DMS153 (cell line): ENCODE measurements at regions not wholly inside any gene's neighbourhood (a gene's known extent, or its start where the extent isn't known, plus 50 kb on each side); places are given as distances from the start of the nearest gene placed in this dataset.

Source experiments
- DNase-seq: peaks from one replicate; lab custom pipeline; 2025; lab: John Stamatoyannopoulos, UW

DNA sequence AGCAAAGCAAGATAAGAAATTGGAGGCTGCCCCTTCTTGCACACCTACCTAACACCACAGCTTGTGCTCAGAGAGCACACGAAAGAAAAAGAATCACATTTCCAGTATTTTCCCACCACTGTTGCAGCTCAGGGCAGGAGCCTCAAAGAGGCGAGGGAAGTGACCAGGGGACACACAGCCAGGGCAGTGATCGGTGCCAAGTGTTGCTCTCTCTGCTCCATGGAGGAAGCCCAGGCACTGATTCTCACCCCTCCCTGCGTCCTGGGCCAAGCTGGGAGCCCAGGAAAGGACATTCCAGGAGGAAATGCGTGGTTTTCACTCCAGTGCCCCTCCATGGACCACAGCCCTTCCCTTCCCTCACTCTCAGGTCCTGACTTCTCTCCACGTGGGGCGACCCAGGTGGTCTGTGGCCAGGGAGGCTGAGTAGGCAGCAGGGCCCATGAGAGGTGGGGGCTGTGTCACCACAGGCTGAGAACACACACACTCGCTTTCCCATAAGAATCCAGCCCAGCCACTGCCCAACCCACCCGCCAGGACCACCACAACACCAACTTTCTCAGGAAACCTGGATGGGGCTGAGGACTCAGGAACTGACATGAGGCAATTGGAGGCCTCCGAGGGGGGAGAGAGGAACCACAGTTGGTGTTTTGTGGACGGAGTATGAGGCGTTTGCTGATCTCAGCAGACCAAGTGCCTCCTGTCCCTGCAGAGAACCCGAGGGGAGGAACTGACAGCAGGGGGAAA lies 81.7 kb upstream of the MAFB start:
- no peak for DNase-seq

DNA sequence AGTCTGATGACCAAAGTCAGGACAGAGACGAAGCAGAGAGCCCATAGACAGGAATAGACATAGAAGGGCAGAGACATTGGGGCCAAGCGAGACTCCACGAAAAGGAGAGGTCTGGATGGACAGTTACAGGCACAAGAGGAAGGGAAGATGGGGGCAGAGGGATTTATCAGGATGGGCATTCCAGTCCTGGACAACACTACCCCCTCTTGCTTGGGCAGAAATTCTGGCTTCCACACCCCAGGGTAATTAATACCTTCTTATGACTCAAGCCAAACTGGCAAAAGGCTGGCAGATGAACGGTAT lies 82.2 kb upstream of the MAFB start:
- no peak for DNase-seq

GRCh38 chr20:40771848-40772511 lies 82.9 kb upstream of the MAFB start:
- no peak for DNase-seq

DNA sequence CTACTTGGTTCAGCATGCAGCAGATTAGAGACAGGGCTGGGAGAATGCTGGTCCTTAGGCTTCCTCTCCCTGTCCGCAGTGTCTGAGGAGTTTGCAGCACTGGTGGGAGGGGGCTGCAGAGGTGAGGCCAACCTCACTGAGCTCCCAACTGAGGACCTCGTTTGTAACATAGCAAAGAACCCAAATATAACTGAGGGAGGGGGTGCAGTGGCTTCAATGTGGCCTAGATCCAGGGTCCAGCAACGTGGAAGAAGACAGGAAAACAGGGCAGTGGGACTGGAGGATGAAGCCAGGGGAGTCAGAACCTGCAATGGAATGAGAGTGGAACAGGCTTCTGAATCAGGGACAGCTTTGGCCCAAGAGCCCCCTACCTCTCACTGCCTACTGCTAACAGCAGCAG lies 84.3 kb upstream of the MAFB start:
- no peak for DNase-seq

DNA sequence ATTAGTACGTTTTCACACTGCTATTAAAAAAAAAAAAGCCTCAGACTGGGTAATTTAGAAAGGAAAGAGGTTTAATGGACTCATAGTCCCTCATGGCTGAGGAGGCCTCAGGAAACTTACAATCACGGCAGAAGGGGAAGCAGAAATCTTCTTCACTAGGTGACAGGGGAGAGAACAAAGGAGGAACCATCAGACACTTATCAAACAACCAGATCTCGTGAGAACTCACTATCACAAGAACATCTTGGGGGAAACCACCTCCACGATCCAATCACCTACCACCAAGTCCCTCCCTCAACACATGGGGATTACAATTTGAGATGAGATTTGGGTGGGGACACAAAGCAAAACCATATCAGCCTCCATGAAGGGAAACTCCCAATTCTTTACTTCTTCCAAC lies 85.2 kb upstream of the MAFB start:
- no peak for DNase-seq

DNA sequence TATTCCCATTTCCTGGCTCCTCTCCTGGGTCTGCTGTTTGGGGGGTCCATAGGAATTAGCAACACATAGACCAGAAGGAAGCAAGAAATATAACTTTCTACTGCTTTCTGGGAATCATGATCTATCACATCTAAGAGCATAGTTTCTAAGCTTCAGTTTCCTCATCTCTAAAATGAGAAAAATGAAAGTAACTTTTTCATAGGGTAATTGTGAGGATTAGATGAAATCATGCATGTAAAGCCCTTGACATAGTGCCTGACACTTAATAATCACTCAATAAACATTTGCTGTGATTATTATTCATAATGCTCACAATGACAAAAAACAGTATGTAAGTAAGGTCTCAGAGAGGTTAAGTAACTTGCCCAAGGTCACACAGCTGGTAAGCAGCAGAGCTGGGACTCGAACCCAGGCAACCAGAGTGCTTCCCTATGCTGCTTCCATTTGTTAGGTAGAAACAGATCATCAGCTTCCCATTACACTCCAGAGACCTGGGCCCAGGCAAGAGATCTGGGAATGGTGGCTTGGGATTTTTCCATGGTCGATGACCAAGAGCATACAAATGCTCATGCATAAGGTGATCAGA lies 86.6 kb upstream of the MAFB start:
- DNase-seq, result no peak

DNA sequence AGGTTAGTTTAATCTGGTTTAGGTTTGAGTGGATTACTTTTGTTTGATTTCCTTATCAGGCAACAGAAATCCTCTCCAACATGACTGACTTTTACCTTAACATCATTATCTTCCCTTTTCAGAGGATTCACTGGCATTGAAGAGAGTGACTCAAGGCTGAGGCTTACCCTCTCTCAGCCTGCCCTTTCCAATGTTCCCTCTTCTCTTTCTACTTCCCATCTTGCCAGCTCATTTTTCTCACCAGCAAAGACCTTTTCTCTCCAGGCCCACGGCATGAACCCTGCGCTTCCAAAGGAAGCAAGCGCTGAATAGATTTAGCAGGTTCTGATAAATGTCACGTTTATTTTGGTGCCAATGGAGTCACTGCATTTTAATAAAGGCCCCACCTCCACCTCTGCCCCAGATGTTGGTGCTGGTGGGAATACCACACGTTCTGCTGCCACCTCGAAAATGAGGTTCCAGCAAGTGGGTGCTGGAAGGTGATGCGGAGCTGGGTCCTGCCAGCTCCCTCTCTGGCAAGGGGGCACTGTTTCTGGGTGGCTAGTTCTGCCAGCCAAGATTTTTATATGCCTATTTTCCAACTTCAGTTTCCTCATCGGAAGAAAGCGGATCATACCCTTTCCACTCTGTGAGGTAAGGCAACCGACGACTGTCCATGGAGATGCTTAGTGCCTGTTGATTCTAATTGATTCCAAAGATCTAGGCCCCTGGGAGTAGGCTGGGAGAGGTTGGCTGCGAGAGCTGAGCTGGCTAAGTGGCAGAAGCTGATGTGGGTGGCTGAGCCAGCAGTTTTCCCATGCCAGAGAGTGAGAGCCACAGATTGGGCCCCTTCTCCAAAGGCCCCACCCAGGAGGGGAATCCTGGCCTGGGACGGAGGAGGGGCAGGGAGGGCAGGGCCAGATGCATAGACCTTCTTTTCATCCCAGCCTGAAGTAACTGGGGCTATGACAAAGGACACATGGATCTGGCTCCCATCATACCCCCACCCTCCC lies 87.7 kb upstream of the MAFB start:
- no peak for DNase-seq

DNA sequence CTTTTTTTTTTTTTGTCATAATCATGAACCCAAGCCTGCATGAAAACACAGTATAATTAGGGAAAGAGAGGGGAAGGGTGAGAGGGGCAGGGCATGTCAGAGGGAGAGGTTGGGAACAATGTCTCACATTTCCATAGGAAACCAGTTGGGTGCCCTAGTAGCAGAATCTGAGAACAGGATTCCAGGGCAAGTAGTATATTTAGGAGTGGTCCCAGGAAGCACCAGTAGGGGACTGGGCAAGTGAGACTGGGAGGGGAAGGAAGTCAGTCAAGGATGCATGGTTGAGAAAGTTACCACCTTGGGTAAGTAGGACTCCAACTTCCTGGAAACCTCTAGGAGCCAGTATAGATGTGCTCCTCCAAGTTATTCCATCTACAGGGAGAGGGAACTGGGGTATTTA lies 88.6 kb upstream of the MAFB start:
- no peak for DNase-seq

DNA sequence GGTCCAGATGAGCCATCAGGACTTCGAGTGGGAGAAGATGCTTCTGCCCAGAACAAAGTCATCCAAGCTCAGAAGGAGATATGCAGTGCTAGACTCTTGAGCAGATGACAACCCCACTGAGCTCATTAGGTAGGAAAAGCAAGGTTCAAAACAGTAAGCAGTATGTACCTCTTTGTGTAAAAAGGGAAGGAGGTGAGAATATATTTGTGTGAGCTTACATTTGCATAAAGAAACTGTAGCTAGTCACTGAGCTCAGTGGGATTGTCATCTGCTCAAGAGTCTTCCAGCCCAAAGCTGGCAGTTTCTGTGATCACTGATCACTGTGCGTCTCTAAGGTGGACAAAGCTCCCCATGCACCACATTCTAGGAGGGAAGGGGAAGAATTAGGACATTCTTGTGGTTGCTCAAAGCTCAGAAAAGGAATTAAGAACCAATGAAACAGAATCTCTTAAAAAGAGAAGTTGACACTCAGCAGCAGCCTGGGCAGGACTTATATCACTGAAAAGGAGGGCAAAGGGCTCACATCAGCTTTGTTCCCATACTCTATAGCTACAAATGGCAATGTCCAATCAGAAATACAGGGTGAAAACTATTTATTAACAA lies 90.0 kb upstream of the MAFB start:
- DNase-seq, result no peak

GRCh38 chr20:40781327-40782042 lies 92.4 kb upstream of the MAFB start:
- no peak for DNase-seq

- DNase-seq, result no peak
Observed at GRCh38 chr20:40782043-40782368, 93.0 kb upstream of the MAFB start.

GRCh38 chr20:40785346-40785745 lies 96.3 kb upstream of the MAFB start:
- DNase-seq, result no peak

DNA sequence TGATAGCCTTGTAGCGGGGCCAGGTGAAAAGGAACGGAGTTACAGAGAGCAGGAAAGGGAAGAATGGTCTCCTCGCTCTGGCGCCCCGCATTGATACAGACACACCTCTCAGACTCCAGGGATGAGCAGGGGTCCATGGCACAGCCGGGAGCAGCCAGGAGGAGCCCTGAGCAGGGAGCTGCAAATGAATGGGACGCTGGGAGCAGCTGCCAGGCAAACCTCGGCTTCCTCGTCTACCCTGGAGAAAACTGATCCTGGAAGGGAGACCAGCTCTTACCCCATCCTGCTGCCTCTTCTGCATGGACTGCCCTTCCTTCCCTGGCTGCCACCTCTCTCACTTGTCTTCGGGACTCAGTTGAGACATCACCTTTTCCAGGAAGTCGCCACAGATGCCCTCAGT lies 97.3 kb upstream of the MAFB start:
- no peak for DNase-seq

GRCh38 chr20:40787941-40788340 lies 98.9 kb upstream of the MAFB start:
- no peak for DNase-seq

GRCh38 chr20:40797425-40797824 lies 108.4 kb upstream of the MAFB start:
- no peak for DNase-seq

- no peak for DNase-seq
Observed at GRCh38 chr20:40798066-40798465, 109.0 kb upstream of the MAFB start.

- DNase-seq, result no peak
Observed at GRCh38 chr20:40802886-40803285, 113.8 kb upstream of the MAFB start.

DNA sequence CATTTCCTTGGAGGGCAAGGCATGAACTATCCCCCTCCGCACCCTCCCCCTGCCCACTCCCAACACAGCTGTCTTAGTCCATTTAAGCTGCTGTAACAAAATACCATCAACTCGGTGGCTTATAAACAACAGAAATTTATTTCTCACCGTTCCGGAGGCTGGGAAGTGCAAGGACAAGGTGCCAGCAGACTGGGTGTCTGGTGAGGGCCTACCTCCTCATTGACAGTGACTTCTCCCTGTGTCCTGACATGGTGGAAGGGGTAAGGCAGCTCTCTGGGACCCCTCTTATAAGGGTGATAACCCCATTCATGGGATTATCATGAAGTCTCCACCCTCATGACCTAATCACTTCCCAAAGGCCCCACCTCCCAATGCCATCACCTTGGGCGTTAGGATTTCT lies 114.3 kb upstream of the MAFB start:
- no peak for DNase-seq

DNA sequence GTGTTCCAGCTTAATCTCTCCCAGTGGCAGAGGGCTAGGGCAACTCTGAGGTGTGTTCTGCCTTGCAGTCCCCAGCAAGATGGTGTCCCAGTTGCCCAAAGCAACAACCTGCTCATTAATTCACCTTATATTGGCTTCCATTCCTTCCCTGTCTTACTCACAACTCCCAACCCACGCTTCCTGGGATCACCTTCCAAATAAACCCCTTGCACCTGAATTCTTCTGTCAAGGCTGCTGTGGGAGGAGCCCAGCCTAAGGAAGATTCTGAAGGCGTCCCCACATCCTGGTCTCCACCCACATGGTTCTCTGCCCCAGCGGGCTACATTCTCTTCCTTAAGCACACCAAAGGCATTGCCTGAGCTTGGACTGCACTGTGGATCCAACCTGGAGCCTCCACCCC lies 116.6 kb upstream of the MAFB start:
- no peak for DNase-seq

DNA sequence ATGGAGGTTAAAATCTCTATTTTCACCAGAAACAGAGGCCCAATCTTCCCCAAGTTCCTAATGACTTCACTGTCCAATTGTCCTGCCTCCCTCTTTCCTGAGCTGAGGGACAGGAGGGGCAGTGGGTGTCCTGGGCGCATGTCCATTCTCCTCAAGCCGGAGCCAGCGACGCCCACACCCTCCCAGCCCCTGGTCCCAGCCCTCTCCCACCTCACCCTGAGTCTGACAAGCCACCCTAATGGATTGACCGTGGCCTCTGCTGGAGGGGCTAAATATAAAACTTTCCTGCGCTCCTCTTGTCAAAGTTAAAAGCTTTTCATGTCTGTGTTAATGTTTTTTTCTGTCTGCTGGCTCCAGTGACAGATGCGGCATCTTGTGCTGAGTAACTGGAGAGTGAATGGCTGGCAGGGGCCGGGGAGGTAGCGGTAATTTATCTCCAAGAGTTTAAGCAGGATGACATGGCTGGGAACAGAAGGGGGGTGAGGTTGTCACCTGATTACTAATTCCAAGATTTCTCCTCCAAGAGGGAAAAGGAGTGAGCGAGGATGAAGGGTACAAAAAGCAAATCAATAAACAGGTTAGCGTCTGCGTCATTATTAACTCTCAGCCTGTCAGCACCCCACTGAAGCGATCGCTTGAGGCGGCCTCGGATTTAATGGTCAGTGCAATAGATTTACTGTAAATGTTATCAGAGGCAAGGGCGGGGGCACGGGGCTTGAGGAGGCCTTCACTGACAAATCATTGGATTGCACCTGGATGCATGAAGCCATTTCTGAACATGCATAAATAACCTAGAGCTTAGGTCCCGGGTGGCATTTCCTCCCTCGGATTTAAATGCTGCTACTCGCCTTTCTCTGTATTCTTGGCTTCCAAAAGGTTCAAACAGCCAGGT lies 118.1 kb upstream of the MAFB start:
- DNase-seq, result no peak

DNA sequence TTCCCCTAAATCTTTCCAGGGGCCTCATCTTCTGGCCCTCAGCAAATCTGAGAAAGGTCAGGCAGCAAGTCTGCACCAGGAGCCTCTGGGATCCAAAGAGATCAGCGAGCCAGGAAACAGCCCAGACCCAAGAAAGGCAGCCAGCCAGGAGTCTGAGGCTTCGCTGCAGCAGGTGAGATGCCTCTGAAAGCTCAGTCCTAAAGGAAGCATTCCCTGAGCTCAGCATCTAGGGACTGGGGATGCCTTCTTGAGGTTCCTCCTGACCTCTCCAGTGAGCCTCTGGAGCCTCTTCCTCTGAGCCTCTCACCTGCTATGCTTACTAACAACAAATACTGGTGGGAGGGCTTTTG lies 118.8 kb upstream of the MAFB start:
- DNase-seq, result no peak
